GM23248 (cell line): ENCODE measurements at regions not wholly inside any gene's neighbourhood (a gene's known extent, or its start where the extent isn't known, plus 50 kb on each side); places are given as distances from the start of the nearest gene placed in this dataset.

ENCODE experiments used
- EZH2 ChIP-seq: fragments of 200-600 bp; sonication (generic); IDR thresholded peaks from 2 replicates; pipeline ENCODE4 v1.6.1; 2018; ENCODE audit warnings: antibody characterized with exemption, mild to moderate bottlenecking; ENCODE audit not compliant: insufficient read depth, poor library complexity, severe bottlenecking
- EZH2phosphoT487 ChIP-seq: fragments of 200-600 bp; sonication (generic); IDR thresholded peaks from 2 replicates; pipeline ENCODE4 v1.6.1; 2018; ENCODE audit warnings: antibody characterized with exemption, moderate library complexity, mild to moderate bottlenecking, low read depth; ENCODE audit not compliant: insufficient read depth

- TF ChIP-seq EZH2phosphoT487 (no peak), EZH2 (no peak)
These were observed 133.7 kb upstream of the STMND1 start for GRCh38 chr6:16968101-16968500.
